Cardiac fibroblast (primary cell): ENCODE measurements at regions not wholly inside any gene's neighbourhood (a gene's known extent, or its start where the extent isn't known, plus 50 kb on each side); places are given as distances from the start of the nearest gene placed in this dataset.

ENCODE experiments used
- DNase-seq, 2 donors: peaks; one replicate each; pipeline versions ENCODE4 v3.0.0 to v3.0.0-alpha.2; 2010; ENCODE audit warnings: low read depth in 2 of 2
- H3K4me3 ChIP-seq, 2 donors: replicated peaks in 1 of 2; 1 replicate in 1 of 2; 2 replicates in 1 of 2; pipeline ENCODE4 v1.5.1; 2011; ENCODE audit warnings: low read depth in 2 of 2, low read length in 2 of 2, mild to moderate bottlenecking in 2 of 2, moderate library complexity in 1 of 2
- TF ChIP-seq, protein P1 (sequence below): IDR thresholded peaks from one replicate; pipeline ENCODE4 v1.5.1; 2011; ENCODE audit warnings: low read depth, mild to moderate bottlenecking, low read length, inconsistent platforms

DNA sequence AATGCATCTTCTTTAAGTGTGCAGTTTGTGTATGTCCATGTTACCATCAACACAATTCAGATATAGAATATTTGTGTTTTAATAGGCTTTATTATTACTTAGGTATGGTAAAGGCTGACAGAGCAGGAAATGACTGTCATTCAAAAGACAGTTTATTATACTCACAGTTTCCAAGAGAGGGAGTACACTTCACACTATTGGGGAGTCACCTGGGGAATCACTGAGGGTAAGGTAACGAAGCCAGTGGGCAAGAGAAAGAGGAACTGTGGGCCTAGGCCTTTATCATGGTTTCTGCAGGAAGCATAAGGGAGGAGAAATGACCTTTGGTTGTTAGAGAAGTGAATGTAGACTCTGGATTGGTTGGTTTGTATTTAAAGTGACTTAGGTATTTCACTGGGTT lies 235.1 kb upstream of the HCCS start:
- no peak for DNase-seq
- TF ChIP-seq, protein P1, sequence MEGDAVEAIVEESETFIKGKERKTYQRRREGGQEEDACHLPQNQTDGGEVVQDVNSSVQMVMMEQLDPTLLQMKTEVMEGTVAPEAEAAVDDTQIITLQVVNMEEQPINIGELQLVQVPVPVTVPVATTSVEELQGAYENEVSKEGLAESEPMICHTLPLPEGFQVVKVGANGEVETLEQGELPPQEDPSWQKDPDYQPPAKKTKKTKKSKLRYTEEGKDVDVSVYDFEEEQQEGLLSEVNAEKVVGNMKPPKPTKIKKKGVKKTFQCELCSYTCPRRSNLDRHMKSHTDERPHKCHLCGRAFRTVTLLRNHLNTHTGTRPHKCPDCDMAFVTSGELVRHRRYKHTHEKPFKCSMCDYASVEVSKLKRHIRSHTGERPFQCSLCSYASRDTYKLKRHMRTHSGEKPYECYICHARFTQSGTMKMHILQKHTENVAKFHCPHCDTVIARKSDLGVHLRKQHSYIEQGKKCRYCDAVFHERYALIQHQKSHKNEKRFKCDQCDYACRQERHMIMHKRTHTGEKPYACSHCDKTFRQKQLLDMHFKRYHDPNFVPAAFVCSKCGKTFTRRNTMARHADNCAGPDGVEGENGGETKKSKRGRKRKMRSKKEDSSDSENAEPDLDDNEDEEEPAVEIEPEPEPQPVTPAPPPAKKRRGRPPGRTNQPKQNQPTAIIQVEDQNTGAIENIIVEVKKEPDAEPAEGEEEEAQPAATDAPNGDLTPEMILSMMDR, result no peak
- no peak overlapping the region for H3K4me3 ChIP-seq

DNA sequence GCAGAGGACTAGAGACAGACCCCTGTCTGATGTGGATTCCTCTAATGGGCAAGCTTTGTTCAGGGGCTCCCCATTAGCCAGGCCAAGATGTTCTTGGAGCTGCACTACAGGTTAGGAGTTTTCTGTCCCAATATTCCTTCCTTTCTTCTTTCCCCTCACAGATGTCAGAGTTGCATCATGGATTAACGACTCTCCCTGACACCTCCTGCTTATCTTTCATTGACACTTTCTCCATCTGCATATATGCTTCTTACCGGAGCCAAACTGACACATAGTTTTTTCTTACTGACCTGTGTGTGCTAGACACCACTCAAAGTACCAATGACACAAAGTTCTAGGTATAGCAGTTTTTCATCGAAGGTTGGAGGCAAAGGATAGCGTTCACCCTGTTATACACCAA lies 228.6 kb upstream of the HCCS start:
- no peak overlapping the region for H3K4me3 ChIP-seq
- no peak for DNase-seq
- TF ChIP-seq, protein P1, result no peak

DNA sequence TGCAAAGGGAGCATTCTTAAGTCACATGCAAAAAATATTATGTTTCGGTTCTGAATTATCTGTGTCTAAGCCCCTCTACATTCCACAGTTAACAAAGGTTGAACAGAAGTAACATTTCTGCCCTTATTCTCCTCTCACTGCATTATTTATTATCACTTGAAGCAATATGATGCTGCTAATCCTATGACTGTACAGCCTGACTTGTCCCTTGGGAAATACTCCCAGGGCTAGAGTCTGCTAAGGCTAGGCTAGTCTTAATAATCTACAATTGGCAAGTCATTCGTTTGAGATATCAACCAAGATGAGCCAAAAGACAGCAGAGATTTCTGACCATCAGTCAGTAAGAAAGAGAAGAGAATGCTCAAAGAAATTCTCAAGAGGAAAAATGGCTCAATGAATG lies 226.9 kb upstream of the HCCS start:
- peak; percentile 43 to 72 for DNase-seq
- H3K4me3 ChIP-seq, result no peak overlapping the region
- TF ChIP-seq, protein P1, result no peak

DNA sequence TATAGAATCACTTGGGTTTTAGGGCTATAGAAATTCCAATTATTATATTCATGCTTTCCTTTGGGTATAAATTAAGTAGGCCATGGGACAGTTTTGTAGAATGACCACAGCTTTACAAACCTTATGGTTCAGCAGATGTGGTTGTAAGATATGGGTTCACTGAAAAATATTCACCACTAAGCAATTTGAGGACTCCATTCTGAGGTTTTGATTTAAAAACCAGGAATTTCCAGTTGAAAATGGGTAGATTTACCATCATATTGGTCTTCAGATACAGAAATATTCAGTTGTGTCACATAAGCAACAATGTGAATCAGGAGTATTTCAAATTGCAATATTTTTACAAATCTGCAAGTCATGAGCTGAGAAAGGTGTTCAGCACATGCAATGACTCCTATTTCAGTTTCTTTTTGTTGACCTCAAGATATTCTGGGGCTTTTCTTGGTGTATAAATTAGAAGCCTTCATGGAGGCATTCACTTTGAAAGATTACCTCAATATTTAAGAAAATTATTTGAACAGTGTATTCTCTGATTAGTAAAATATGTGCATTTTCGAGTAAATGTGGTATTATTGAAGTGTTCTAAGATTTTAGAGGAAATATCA lies 218.4 kb upstream of the HCCS start:
- TF ChIP-seq, protein P1, result no peak
- no peak overlapping the region for H3K4me3 ChIP-seq
- peak in 1 of 2 donors; percentile 33 for DNase-seq

DNA sequence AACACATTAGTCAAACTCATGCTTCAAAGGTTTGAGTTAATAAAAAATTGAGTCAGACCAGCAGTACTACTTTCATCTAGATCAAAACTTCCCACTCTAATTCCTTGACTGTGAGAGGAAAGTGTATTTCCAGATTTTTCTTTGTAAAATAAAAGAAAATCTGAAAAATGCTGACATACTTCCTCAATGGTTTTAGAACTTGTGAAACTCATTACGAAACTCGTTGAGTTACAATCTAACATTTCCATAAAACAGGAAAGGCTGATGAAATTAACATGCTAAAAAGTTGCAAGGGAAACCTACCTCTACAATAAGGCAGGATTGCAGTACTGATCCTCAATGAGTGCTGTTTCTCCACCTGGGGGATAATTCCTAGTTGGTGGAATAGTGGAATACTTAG lies 217.8 kb upstream of the HCCS start:
- no peak overlapping the region for H3K4me3 ChIP-seq
- TF ChIP-seq, protein P1, result no peak
- DNase-seq, result peak; percentile 8 to 18

DNA sequence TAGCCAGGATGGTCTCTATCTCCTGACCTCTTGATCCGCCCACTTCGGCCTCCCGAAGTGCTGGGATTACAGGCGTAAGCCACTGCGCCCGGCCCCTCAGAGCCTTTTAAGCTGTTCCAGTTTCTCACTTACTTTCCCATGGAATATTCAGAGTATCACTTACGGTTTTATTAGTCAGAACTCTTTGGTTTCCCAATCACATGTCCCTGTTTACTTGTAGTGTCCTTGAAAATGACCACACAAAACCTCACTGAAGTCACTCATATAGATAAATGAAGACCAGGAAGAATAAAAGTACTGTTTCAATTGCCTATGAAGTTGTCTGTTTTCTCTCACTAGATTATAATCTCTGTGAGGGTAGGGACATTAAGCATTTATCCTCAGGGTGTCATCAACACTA lies 217.2 kb upstream of the HCCS start:
- TF ChIP-seq, protein P1, result no peak
- no peak overlapping the region for H3K4me3 ChIP-seq
- DNase-seq, result no peak

DNA sequence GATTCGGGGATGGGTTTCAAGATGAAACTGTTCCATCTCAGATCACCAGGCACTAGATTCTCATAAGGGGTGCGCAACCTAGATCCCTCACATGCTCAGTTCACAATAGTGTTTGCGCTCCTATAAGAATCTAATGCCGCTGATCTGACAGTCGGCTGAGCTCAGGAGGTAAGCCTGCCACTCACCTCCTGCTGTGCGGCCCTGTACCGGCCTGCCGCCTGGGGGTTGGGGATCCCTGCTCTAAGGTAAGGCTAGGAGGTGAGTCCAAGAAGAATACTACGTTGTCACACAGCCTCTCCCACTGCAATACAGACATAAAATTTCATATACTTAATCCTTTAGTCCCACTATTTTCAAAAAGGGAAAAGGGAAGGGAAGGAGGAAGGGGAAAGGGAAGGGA lies 213.4 kb upstream of the HCCS start:
- no peak overlapping the region for H3K4me3 ChIP-seq
- no peak for DNase-seq
- TF ChIP-seq, protein P1, result no peak
